B cell (primary cell): ENCODE measurements at regions not wholly inside any gene's neighbourhood (a gene's known extent, or its start where the extent isn't known, plus 50 kb on each side); places are given as distances from the start of the nearest gene placed in this dataset.

Source experiments
- ATAC-seq: fragments of 200-7000 bp; cut with Tn5 transposase; one replicate; pipeline ENCODE4 v1.10.0; 2021; ENCODE audit warnings: low read depth, mild to moderate bottlenecking, moderate number of reproducible peaks, moderate library complexity
- CTCF ChIA-PET: fragments of 350-600 bp; sonication (Branson Sonifier 250); formaldehyde crosslinking; loops from one replicate; lab custom pipeline; 2021; ENCODE audit warnings: antibody characterized with exemption, inconsistent platforms; lab: Charles Lee
- POLR2A ChIA-PET: fragments of 350-600 bp; sonication (Branson Sonifier 250); formaldehyde crosslinking; loops from one replicate; lab custom pipeline; 2021; ENCODE audit warnings: antibody characterized with exemption; lab: Charles Lee
- DNase-seq: peaks from one replicate; pipeline ENCODE4 v3.0.0; 2013
- H2AFZ ChIP-seq: 2 replicates; pipeline ENCODE4 v1.6.1; 2012; ENCODE audit warnings: mild to moderate bottlenecking, low read depth, low read length; ENCODE audit not compliant: insufficient read depth, poor library complexity, severe bottlenecking
- H3K27ac ChIP-seq, 2 donors: 1 replicate in 1 of 2; 2 replicates in 1 of 2; pipeline ENCODE4 v1.5.1; 2012 to 2013; ENCODE audit warnings: low read length in 2 of 2, mild to moderate bottlenecking in 2 of 2, moderate library complexity in 1 of 2
- H3K27me3 ChIP-seq, 4 experiments: fragments of 200-600 bp in 1 of 4; sonication (generic) in 1 of 4; replicated peaks in 1 of 4; 1 replicate in 2 of 4; 2 replicates in 2 of 4; pipeline versions ENCODE4 v1.6.1 to v1.7.0; 2013 to 2016; ENCODE audit warnings: low read length in 3 of 4, mild to moderate bottlenecking in 2 of 4, mixed read lengths in 1 of 4, moderate library complexity in 1 of 4; ENCODE audit not compliant: insufficient read depth in 4 of 4, control insufficient read depth in 3 of 4; ENCODE audit errors: control extremely low read depth in 1 of 4
- H3K36me3 ChIP-seq, 2 experiments: replicated peaks in 1 of 2; 1 replicate in 1 of 2; 2 replicates in 1 of 2; pipeline versions ENCODE4 v1.6.1 to v1.7.1; 2013; ENCODE audit warnings: low read length in 1 of 2; ENCODE audit not compliant: insufficient read depth in 2 of 2, control insufficient read depth in 1 of 2; ENCODE audit errors: control extremely low read depth in 1 of 2, extremely low read depth in 1 of 2
- H3K4me1 ChIP-seq, 2 donors: fragments of 200-600 bp in 1 of 2; sonication (generic) in 1 of 2; 1 replicate in 1 of 2; 2 replicates in 1 of 2; pipeline versions ENCODE4 v1.5.1 to v1.6.1; 2013 to 2017; ENCODE audit warnings: low read length in 2 of 2; ENCODE audit not compliant: control insufficient read depth in 2 of 2, insufficient read depth in 2 of 2
- H3K4me2 ChIP-seq: replicated peaks from 2 replicates; pipeline ENCODE3; 2012; ENCODE audit warnings: mild to moderate bottlenecking, low read depth, low read length; ENCODE audit not compliant: poor library complexity, severe bottlenecking
- H3K4me3 ChIP-seq, 5 experiments: fragments of 200-600 bp in 1 of 5; sonication (generic) in 1 of 5; 1 replicate in 3 of 5; 2 replicates in 2 of 5; pipeline versions ENCODE4 v1.5.1 to v1.7.0; 2011 to 2016; ENCODE audit warnings: low read length in 4 of 5, mild to moderate bottlenecking in 4 of 5, low read depth in 2 of 5, control low read depth in 1 of 5, moderate library complexity in 1 of 5; ENCODE audit not compliant: insufficient read depth in 1 of 5; ENCODE audit errors: control extremely low read depth in 1 of 5, extremely low read depth in 1 of 5
- H3K79me2 ChIP-seq: fragments of 200-600 bp; sonication (generic); one replicate; pipeline ENCODE4 v1.6.0; 2016; ENCODE audit warnings: low read length; ENCODE audit not compliant: control insufficient read depth, insufficient read depth
- H3K9ac ChIP-seq: fragments of 200-600 bp; sonication (generic); 2 replicates; pipeline ENCODE4 v1.6.1; 2017; ENCODE audit warnings: mild to moderate bottlenecking, low read length, moderate library complexity
- H3K9me3 ChIP-seq, 3 donors: one replicate each; pipeline versions ENCODE4 v1.6.1 to v1.7.1; 2013; ENCODE audit warnings: low read length in 2 of 3; ENCODE audit not compliant: control insufficient read depth in 2 of 3, insufficient read depth in 1 of 3; ENCODE audit errors: control extremely low read depth in 1 of 3
- H4K20me1 ChIP-seq: 2 replicates; pipeline ENCODE4 v1.6.0; 2012; ENCODE audit warnings: mild to moderate bottlenecking, low read length; ENCODE audit not compliant: insufficient read depth, control insufficient read depth, poor library complexity, severe bottlenecking
- H3K27ac Mint-ChIP-seq: one replicate; pipeline ENCODE4 v1.8.0; 2021; ENCODE audit warnings: mixed read lengths
- H3K27me3 Mint-ChIP-seq: one replicate; pipeline ENCODE4 v1.8.0; 2021; ENCODE audit warnings: mixed read lengths
- H3K4me1 Mint-ChIP-seq: one replicate; pipeline ENCODE4 v1.8.0; 2021; ENCODE audit warnings: mixed read lengths
- H3K4me3 Mint-ChIP-seq: one replicate; pipeline ENCODE4 v1.8.0; 2021; ENCODE audit warnings: mixed read lengths
- H3K9me3 Mint-ChIP-seq: one replicate; pipeline ENCODE4 v1.8.0; 2022; ENCODE audit warnings: mixed read lengths; ENCODE audit not compliant: insufficient read depth
- CTCF ChIP-seq: fragments of 200-600 bp; IDR thresholded peaks from one replicate; pipeline ENCODE4 v1.8.0; 2022; ENCODE audit warnings: antibody characterized with exemption, mild to moderate bottlenecking
- EZH2 ChIP-seq: IDR thresholded peaks from 2 replicates; pipeline ENCODE4 v1.6.1; 2012; ENCODE audit warnings: borderline replicate concordance, low read depth, mild to moderate bottlenecking, moderate library complexity, low read length; ENCODE audit not compliant: insufficient read depth, poor library complexity, severe bottlenecking
- WGBS: methylation state at CpG from one replicate; pipeline ENCODE4 v1.1.5; 2013; ENCODE audit warnings: missing lambda C conversion rate; ENCODE audit not compliant: insufficient coverage; 5-methylcytosine and 5-hydroxymethylcytosine counted together
- intact Hi-C: fragments of 100-400 bp; cut with micrococcal nuclease; formaldehyde crosslinking; loops from one replicate; pipeline ENCODE4 v1.10.0; 2022

GRCh38 chr2:100192825-100193224 is 50.4 kb upstream of the AFF3 start:
- Mint-ChIP-seq H3K27me3 (peaks cover 12% of the 10 kb centered on the region), H3K9me3 (no peaks in the 10 kb centered on the region), H3K4me3 (no peak overlapping the region), H3K4me1 (peaks cover 8% of the 10 kb centered on the region), H3K27ac (no peak overlapping the region)
- H3K9me3 ChIP-seq: no peaks in the 10 kb centered on the region
- CTCF ChIA-PET: no interaction called here
- TF ChIP-seq CTCF: no peak
- TF ChIP-seq EZH2: no peak
- H3K27ac ChIP-seq: no peak overlapping the region
- DNase-seq: no peak
- no peak overlapping the region for H3K4me2 ChIP-seq
- no peaks in the 10 kb centered on the region for H3K27me3 ChIP-seq
- H3K4me1 ChIP-seq: no peaks in the 10 kb centered on the region
- no peak for ATAC-seq
- no peak overlapping the region for H2AFZ ChIP-seq
- WGBS: 91% methylated on average over 3 of the region's 4 CpGs
- no peak overlapping the region for H3K9ac ChIP-seq
- no peak overlapping the region for H3K4me3 ChIP-seq
- no peaks in the 10 kb centered on the region for H3K79me2 ChIP-seq
- POLR2A ChIA-PET: no interaction called here
- intact Hi-C loops: no loop called here
- H3K36me3 ChIP-seq: no peaks in the 10 kb centered on the region
- no peaks in the 10 kb centered on the region for H4K20me1 ChIP-seq

- no peak overlapping the region for H3K9ac ChIP-seq
- no peak overlapping the region for H3K4me3 Mint-ChIP-seq
- TF ChIP-seq CTCF (no peak), EZH2 (no peak)
- H3K4me1 ChIP-seq: no peaks in the 10 kb centered on the region
- H3K4me3 ChIP-seq: no peak overlapping the region
- no peaks in the 10 kb centered on the region for H4K20me1 ChIP-seq
- peaks cover 8% of the 10 kb centered on the region for H3K4me1 Mint-ChIP-seq
- H2AFZ ChIP-seq: no peak overlapping the region
- no peak overlapping the region for H3K27ac ChIP-seq
- no peak overlapping the region for H3K27ac Mint-ChIP-seq
- no peak for DNase-seq
- H3K4me2 ChIP-seq: no peak overlapping the region
- H3K27me3 ChIP-seq: no peaks in the 10 kb centered on the region
- H3K9me3 Mint-ChIP-seq: no peaks in the 10 kb centered on the region
- ATAC-seq: no peak
- intact Hi-C loops: no loop called here
- 100% methylated on average over 2 of the region's 3 CpGs for WGBS
- CTCF ChIA-PET: no interaction called here
- no peaks in the 10 kb centered on the region for H3K79me2 ChIP-seq
- peaks cover 12% of the 10 kb centered on the region for H3K27me3 Mint-ChIP-seq
- no peaks in the 10 kb centered on the region for H3K36me3 ChIP-seq
- no peaks in the 10 kb centered on the region for H3K9me3 ChIP-seq
- POLR2A ChIA-PET: no interaction called here
Observed at GRCh38 chr2:100192300-100192699, 49.9 kb upstream of the AFF3 start.
